HG03025 (cell line): ENCODE measurements at regions not wholly inside any gene's neighbourhood (a gene's known extent, or its start where the extent isn't known, plus 50 kb on each side); places are given as distances from the start of the nearest gene placed in this dataset.
"Not testable (repeated sequence)": the region's sequence is repeated elsewhere in the genome, so short reads cannot be mapped to it uniquely, and the experiment has no call there.

Experiments
- ATAC-seq: cut with Tn5 transposase; IDR thresholded peaks from one replicate; pipeline ENCODE4 v1.9.1; 2021; ENCODE audit warnings: mild to moderate bottlenecking, moderate library complexity; ENCODE audit not compliant: unreplicated experiment, low FRiP score

DNA sequence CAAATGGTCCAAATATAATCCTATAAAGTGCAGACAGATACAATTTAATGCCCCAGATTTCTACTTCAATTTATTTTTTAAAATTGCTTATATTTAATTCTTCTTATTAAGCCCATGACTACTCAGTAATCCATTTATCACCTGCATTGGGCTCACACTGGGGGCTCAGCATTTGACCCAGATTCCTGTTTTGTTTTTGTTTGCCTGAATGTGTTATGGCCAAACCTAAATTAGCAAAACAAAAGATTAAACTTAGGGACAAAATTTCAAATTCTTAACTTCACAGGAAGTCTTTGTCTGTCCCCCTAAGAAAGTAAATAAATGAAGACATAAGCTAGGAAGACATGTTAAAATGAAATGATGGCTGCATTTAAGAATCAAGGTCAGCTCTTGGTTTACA, 322.3 kb downstream of the RMST start:
- ATAC-seq, result no peak

DNA sequence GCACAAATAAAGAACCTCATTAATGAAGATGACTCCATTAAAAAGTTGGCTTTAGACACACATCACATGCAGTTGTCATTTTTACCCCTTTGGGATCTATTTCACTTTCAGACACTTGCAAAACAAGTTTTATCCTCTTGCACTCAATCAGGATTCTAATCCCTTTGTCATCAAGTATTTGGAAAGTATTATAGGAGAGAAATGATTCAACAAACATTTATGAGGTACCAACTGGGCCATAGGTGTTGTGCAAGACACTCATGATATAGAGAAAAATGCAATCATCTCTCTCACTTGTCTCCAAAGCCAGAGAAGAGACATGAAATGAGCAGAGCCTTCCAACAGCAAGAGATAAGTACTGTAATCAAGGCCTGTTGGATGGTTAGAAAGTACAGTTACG, 327.7 kb downstream of the RMST start:
- ATAC-seq, result no peak

DNA sequence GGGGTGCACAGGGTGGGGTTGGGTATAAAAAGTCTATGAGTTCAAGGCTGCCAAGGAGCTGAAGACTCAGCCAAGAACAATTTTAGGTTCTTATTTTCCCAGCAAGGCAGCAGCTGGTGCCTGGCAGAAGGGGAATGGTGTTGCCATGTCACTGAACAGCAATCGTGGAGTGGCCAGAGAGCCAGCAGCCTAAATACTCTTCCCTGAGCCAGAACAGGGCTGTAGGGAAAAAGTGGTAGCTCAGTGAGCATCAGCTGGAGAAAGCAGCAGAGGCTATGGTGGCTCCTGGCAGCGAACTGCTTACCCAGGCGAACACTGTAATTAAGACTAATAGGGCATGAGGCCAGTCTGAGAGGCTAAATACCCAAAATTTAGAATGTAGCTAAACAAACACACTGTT, 334.9 kb downstream of the RMST start:
- no peak for ATAC-seq

DNA sequence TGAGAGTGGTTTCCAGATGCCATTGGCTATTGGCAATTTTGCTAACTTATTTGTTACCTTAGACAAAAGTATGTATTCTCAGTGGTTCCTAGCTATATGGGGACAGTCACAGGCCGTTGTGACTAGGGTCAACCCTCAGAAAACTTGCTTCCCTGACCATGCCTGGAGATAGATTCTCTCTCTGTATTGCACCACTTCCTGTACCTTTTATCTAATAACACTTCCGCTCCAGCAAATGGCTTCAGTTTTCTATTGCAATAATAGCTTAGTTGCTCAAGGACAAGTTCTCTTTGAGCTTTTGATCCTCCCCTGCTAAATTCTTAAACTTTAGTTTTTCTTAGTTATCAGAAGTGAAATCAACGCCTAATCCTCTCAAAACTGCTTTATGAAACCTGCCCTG, 338.0 kb downstream of the RMST start:
- ATAC-seq, result no peak

DNA sequence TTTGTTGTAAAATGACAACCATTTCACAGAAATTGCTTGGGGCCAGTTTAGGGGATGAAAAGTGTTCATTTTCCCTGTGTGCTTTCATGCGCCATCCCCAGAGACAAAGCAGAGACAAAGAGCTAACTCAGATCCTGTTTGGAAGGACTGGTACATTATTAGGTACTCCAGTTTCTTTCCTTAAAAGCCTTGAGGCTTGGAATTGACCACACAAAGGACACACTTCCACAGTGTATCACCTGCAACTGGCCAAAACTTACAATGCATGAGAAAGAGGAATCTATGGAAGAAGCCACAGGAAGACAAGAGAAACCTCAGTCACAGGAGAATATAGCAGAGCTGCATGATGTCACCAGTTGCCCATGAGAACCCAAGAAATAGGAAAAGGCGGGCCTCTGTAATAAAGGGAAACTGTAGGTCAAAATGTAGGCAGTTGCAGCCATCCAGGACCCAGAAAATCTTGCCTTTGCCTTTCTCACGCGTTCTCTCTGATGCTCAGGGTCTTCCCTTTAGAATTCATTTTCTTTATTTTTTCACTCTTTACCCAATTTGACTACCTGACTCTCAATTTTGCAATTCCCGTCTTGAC, 339.0 kb downstream of the RMST start:
- ATAC-seq, result no peak

DNA sequence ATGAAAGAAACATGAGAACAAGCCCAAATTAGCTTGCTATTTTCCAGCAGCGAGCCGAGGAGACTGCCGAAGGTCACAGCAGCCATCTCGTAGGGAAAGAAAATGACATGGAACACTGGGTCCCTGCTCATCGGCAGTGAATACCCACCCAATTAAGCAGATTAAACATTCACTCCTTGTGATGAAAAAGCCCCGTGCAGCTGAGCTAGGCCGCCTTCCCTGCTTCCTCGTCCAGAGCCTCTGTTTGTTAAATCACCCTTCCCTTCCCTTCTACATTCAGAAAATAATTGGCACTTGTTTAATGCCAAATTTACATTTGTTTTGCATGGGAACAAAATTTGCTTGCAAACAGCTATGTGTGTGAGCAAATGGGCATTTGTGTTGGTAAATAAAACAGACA, 342.5 kb downstream of the RMST start:
- ATAC-seq, result no peak

DNA sequence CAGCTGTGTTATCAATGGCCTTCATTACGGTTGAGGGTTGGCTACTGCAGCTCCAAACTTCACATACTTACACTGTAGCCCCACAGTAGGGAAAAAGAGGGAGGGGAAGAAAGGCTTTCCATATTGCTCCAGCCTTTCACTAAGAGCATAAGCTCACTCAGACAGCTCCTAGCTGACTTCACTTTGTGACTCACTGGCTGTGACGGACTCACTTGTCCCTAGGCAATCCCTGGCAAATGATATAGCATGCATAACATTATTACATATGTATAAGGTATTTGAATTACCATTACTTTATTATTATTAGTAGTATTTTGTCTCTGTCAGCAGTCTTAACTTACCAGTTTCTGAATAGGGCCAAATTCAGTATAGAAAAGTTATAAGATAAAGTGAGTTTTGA, 350.7 kb downstream of the RMST start:
- no peak for ATAC-seq

DNA sequence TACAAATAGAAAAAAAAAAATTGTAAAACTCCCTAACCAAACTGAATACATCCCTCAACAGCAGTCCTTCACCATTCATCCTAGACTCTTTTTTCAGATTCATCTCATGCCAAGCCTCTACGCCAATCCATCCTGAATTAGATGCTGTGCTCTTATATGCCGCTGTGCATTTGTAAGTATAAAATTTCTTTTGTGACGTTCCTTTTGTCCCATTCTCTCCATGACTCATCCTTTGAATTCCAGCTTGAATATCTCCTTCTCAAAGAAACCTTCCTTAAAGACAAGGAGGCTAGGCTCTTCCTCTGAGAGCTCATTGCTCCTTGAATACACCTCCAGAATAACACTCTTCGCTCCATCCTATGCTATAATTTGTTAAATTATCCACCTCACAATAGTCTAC, 359.2 kb downstream of the RMST start:
- no peak for ATAC-seq

DNA sequence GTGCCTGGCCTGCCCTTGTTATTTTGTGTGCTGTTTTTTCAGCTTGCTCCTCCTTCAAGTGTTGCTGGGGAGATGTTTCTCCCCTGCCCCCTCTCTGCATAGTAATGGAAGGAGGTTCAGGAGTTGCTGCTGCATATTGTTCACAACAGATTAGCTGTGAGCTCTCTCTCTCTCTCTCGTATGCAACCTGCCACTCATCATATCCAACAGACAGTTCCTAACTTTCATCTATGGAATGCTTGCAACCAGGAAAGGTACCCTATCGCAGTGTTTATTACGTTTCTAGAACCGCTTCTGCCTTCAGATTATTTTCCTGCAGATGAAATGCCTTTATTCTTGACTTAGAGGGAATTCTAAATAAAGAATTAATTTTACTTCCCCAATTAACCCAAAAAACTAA, 372.9 kb downstream of the RMST start:
- ATAC-seq, result no peak

DNA sequence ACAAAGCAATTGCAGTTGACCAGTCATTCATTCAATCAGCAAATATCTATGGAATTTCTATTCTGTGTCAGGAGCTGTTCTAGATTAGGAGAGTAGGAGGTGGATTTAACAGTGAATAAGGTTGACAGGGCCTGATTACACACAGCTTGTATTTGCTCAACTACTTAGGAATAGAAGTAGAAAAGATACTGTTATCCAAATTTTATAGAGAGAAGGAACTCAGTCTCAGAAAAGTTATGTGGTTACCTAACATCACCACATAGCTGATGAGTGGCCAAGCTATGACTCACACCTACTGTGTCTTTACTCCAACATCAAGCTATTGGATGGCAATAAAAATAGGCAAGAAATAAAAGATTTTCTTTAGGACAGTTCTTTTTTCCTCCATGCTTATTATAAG, 374.8 kb downstream of the RMST start:
- no peak for ATAC-seq

DNA sequence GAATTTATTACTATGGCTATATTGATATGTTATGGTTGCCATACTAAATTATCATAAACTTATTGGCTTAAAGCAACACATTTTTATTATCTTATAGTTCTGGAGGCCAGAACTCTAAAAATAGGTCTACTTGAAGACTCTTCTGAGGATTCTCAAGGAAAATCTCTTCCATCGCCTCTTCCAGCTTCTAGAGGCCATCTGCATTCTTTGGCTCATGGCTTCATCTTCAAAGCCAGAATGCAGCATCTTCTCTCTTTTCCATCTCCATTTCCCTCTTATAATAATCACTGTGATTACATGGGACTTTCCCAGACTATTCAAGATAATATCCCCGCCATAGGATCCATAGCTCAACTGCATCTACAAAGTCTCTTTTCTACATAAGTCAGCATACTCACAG, 385.4 kb downstream of the RMST start:
- ATAC-seq, result no peak

DNA sequence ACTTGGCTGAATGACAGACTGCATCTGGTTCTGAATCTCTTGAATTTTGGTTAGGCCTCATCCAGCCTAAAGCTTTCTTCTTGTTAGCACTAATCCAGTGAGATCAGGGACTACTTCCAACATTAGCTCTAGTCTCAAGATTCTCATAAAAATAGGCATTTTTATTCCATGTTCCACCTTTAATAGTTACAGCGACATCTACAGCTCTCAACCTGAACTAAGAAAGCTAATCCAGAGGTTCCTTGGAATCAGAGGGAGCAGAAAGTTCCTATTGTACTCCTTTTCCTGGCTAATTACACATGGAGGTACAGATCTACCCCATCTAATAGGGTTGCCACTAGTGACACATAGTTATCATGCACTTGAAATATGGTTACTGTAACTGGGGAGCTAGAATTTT, 391.9 kb downstream of the RMST start:
- no peak for ATAC-seq

DNA sequence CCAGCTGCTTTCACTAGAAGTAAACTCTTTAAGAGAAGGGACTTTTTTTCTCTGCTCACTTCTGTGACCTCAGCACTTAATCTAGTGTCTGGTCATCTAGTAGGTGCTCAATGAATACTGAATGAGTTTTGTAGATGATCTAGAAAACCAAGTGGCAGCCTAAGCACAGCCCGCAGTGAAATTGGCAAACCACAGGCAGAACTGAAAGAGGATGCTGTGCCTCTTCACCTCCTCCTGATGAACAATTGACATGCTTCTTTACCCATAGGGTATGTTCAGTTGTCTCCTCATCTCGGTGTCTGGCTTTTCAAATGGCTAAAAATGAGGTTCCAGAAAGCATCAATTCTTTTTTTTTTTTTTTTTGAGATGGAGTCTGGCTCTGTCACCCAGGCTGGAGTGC, 399.5 kb downstream of the RMST start:
- no peak for ATAC-seq

DNA sequence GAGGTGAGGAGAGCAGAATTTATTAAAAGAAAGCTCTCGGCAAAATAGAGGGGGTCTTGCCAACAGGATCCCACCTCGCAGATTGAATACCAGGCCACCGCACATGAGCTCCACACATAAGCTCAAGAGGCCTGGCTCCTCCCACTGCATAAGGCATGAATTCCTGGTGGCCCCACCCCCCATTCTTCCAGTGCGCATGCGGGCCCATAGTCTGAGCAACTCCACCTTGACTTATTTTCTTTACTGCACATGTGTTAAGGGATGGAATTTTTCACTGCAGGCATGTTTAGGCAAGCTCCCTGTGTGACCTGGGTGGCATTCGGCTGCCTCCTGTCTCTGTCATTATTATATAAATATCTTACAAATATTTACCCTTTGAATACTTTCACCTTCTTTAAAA, 412.5 kb downstream of the RMST start:
- no peak for ATAC-seq

DNA sequence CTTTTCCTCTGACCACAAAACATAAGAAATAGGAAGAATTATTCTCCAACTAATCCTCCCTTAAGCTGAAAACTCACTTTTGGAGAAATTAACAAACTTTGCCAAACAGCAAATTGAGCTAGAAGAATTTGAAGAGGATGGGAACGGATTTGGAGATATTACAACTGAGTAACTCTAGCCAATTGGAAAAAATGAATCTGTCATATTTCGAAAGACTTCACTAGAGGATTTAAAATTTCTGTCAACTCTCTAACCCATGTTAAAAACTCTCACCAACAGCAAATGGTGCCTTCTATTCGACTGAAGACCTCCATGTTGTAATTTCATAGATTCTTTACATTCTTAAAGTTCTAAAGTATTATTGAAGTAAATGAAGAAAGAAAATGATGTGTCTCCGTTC, 414.2 kb downstream of the RMST start:
- ATAC-seq, result no peak

DNA sequence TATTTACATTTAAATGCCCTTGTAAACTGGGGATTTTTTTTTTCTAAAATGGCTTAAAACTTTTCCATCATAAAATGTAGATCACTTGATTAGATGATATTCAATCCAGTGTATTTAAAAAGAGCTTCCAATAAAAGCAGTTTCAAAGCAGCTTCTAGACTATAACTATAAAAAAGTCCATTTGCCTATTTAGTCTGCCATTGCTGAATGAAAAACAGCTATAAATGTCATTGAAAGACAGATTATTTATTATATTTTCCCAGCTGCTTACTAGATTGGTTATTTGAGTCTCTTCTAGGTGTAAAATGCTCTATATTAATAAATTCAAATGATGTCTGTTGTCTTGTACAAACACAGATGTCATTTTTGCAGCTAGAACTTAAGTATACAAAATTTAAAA, 414.8 kb downstream of the RMST start:
- ATAC-seq, result no peak

DNA sequence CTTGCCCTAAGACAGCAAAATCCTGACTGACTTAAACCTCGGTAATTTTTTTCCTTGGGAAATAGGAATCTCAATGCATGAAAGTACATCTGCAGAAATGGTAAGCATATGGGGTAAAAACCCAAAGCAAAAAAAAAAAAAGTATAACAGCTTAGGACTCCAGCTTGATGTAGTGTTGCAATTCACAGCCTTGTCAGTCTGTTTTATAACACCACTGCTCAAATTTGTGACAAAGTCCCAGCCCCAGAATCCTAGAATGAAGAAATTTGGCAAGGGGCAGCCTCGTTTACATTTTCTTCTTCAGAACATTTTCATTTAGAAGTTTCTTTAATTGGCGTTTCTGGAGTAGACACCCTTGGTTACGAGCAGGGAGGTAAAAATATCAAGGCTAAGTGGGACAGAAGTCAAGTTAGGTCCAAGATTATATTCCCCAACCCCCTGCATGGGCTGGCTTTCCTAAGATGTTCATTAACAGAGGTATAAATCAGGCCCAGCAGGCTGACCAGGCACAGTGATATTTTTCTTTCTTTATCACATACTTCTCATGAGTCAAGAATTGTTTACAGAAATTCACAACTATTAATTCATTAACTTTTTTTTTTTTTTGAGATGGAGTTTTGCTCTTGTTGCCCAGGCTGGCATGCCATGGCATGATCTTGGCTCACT, 424.0 kb downstream of the RMST start:
- ATAC-seq, result no peak

DNA sequence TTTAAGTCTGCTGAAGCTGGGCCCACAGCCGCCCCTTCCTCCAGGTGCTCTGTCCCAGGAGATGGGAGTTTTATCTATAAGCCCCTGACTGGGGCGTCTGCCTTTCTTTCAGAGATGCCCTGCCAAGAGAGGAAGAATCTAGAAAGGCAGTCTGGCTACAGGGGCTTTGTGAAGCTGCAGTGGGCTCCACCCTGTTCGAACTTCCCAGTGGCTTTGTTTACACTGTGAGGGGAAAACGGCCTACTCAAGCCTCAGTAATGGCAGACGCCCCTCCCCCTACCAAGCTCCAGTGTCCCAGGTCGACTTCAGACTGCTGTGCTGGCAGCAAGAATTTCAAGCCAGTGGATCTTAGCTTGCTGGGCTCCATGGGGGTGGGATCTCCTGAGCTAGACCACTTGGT, 435.3 kb downstream of the RMST start:
- ATAC-seq, result not testable (repeated sequence)

DNA sequence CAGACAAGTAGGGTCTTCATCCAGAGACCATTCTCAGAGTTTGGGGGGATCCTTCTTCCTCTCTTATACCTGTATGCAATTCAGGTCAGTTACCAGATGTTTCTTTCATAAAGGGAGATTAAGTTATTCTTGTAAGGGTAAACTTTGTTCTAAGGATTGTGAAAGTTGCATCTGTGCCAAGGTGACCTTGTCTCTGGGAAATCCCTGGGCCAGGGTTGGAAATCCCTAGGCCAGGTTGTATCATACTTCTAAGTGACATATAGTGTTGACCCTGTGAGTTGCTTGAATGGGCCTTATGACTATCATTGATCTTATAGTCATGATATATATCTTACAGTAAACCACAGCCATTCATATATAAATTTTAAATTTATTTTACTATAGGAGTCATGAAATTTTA, 436.9 kb downstream of the RMST start:
- ATAC-seq, result no peak

DNA sequence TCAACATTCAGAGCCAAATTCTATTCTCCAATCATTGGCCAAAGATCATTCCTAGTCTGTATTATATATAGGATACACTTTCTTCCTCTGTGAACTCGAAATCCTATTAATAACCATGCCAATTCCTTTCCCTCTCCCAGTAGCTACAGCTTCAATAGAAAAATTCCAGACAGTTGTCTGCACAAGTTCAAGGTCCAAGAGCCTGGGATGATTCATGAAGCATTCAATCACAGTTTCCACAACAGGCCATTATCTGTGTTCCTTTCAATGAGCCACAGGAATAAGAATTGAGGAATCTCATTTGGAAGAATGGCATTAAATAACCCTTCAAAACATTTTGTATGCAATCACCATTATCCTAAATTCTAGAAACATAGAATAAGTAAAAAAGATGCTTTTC, 437.4 kb downstream of the RMST start:
- no peak for ATAC-seq

DNA sequence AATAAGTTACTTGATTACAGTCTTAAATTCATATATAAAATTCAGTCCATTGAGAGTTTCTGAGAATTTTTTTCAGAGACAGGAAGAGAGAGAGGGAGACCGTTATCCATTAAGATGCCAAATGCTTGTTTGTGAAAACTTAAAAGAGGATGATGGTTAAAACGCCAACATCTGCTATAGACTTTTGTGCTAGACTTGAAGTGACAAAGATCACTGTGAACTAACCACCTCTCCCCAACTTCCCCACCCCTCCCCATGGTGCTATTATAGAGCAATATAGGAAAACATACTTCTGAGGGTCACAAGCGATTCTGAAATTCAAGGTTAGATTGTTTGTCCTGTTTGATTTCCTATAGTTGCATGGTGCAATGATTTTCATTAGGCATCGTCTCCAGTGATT, 440.8 kb downstream of the RMST start:
- no peak for ATAC-seq

DNA sequence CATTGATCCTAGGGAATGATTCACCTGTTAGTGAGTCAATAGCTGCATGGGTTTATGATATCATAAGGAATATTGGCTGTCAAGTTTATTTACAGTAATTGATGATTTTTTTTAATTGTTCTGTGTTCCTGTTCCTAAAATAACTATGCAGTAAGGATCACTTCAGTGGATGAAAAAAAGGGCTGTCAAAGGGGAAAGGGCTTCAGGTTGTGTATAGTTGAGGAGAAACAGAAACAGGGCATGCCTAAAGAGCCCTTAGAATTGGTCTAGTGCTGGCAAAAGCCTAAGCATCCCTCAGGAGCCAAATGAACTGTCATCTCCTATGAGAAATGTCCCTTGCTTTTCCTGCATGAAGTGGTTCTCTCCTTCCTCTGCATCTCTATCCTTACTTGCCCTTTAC, 444.9 kb downstream of the RMST start:
- no peak for ATAC-seq

DNA sequence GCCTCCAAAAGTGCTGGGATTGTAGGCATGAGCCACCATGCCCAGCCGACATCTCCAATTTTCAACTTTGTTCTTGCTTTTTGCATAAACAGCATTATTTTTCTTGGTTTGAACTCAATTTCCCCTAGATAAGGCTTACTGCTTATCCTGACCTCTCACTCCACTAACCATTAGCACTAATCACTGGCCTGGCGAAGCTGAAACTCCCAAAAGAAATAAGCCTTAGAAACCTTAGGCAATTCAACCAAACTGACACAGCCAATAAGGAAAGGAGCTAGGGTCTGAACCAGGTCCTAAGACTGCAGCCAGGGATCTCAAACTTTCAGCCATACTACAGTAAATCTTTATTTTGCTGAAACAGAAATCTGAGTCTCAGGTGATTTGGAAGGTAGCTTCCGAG, 448.0 kb downstream of the RMST start:
- ATAC-seq, result no peak
